B cell (primary cell): ENCODE measurements at regions not wholly inside any gene's neighbourhood (a gene's known extent, or its start where the extent isn't known, plus 50 kb on each side); places are given as distances from the start of the nearest gene placed in this dataset.

ENCODE experiments used
- EZH2 ChIP-seq: IDR thresholded peaks from 2 replicates; pipeline ENCODE4 v1.6.1; 2012; ENCODE audit warnings: borderline replicate concordance, low read depth, mild to moderate bottlenecking, moderate library complexity, low read length; ENCODE audit not compliant: insufficient read depth, poor library complexity, severe bottlenecking
- TF ChIP-seq, protein P1 (sequence below): fragments of 200-600 bp; IDR thresholded peaks from one replicate; pipeline ENCODE4 v1.8.0; 2022; ENCODE audit warnings: antibody characterized with exemption, mild to moderate bottlenecking

DNA sequence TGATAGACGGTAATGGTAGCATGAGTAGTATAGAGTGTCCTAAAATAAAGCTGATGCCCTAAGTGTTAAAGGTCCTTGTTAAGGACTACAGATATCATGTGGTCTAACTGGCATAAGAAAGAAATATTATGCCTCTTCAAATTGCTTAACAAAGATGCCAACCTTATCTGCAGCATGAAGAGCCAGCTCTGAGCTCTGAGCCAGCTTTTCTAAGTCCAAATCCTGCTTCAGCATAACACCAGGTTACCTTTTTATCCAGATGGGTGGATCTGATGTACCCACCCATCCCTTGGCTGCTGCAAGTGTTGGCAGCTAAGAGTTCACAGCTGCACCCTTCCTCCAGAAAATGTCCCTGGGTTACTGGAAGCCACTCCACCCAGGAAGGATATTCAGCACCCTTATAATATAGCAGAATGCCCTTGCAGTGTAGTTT, 83.8 kb downstream of the TENT5A start:
- TF ChIP-seq, protein P1, sequence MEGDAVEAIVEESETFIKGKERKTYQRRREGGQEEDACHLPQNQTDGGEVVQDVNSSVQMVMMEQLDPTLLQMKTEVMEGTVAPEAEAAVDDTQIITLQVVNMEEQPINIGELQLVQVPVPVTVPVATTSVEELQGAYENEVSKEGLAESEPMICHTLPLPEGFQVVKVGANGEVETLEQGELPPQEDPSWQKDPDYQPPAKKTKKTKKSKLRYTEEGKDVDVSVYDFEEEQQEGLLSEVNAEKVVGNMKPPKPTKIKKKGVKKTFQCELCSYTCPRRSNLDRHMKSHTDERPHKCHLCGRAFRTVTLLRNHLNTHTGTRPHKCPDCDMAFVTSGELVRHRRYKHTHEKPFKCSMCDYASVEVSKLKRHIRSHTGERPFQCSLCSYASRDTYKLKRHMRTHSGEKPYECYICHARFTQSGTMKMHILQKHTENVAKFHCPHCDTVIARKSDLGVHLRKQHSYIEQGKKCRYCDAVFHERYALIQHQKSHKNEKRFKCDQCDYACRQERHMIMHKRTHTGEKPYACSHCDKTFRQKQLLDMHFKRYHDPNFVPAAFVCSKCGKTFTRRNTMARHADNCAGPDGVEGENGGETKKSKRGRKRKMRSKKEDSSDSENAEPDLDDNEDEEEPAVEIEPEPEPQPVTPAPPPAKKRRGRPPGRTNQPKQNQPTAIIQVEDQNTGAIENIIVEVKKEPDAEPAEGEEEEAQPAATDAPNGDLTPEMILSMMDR, result no peak
- TF ChIP-seq EZH2, result no peak
